ENCODE measurements at regions not wholly inside any gene's neighbourhood (a gene's known extent, or its start where the extent isn't known, plus 50 kb on each side); places are given as distances from the start of the nearest gene placed in this dataset.
"Not testable (repeated sequence)": the region's sequence is repeated elsewhere in the genome, so short reads cannot be mapped to it uniquely, and the experiment has no call there.

GRCh38 chr20:19112828-19113227 lies 99.6 kb upstream of the SLC24A3 start:
- FAIRE-seq (no peak), DNase-seq (ENCODE audit: low spot score) (no peak)

DNA sequence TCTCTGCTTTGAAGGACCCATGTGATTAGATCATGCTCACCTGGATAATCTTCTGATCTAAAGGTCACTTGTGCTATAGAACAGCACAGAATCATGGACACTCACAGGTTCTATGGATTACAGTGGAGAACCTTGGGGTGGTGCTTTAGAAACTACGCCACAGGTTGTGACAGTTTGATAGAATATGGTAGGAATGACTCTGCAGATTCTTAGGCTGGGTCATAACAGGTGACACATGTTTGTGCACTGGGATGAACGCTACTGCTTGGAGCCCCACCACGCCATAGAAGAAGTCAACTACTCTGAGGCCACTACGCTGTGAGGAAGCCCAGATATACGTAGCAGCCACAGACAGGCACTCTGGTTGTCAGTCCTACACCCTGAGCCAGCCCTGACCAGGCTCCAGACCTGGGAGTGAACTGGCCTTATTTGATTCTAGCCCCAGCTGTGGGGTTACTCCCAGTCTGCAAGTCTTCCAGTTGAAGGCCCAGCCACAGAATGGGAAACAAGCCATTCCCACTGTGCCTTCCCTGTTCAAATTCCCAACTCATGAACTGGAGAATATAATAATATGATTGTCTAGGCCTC lies 99.0 kb upstream of the SLC24A3 start:
- FAIRE-seq (no peak), DNase-seq (ENCODE audit: low spot score) (no peak)

- DNase-seq (ENCODE audit: low spot score) (no peak), FAIRE-seq (no peak)
Measured at GRCh38 chr20:19114410-19114809, 98.0 kb upstream of the SLC24A3 start.

DNA sequence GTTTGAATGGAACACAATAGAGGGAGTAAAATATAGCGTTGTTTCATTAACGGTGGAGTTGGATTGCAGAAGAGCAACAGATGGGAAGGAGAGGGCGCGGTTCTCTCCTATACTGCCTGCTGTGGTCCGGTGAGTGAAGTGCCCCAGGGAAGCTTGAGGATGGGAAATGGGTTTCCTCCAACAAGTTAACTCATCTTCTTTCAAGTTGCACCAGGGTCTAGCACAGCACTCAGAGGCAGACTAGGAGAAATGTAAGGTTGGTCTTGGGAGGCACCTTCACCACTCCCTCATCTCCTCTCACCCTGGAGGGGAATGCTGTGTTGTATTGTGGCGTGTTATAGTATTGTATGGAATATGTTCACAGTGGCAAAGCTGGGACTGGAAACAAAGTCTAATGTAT lies 96.9 kb upstream of the SLC24A3 start:
- DNase-seq (ENCODE audit: low spot score) (no peak), FAIRE-seq (no peak)

DNA sequence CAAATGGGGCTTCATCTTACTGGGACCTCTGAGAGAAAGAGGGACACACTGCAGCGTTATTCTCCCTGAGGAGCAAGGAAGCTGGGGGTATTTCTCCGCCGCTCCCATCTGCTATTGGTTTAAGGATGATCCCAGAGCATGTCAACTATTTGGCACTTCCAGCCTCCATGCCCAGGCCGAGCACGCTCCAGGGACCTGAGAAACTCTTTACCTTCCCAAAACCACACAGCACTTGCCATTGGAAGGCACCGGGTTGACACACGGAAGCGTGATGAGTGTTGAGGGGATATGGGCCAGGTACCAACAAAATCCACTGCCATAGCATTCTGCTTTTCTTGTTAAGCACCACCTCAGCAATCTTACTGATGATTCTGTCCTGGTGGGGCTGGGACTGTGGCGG lies 92.4 kb upstream of the SLC24A3 start:
- no peak for FAIRE-seq
- no peak for DNase-seq (ENCODE audit: low spot score)

GRCh38 chr20:19120569-19120968 lies 91.9 kb upstream of the SLC24A3 start:
- DNase-seq (ENCODE audit: low spot score) (no peak), FAIRE-seq (no peak)

- no peak for FAIRE-seq
- no peak for DNase-seq (ENCODE audit: low spot score)
Measured at GRCh38 chr20:19121463-19121862, 91.0 kb upstream of the SLC24A3 start.

DNA sequence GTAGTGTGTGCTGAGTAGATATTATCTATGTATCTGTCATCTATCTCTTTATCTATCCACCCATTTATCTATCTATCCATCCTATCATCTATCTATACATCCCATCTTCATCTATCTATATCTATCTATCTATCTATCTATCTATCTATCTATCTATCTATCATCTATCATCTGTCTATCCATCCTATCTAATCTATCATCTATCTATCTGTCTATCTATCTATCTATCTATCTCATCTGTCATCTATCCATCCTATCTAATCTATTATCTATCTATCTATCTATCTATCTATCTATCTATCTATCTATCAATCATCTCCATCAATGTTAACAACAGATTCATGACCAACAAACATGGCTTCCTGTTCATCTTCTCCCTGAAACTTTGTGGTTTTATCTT lies 90.5 kb upstream of the SLC24A3 start:
- FAIRE-seq = no peak
- DNase-seq (ENCODE audit: low spot score) = no peak

- no peak for FAIRE-seq
Measured at GRCh38 chr20:19122395-19122794, 90.0 kb upstream of the SLC24A3 start.

DNA sequence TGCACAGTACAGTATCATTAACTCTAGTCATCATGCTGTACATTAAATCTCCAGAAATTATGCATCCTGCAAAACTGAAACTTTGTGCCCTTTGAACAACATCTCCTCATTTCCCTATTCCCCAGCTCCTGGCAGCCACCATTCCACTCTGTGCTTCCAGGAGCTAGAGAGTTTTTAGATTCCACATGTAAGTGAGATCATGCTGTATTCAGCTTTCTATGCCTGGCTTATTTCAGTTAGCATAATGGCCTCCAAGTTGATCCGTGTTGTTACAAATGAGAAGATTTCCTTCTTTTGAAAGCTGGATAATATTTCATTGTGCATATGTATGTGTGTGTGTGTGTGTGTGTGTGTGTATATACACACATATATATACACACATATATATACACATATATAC lies 86.9 kb upstream of the SLC24A3 start:
- FAIRE-seq = no peak
- DNase-seq (ENCODE audit: low spot score) = no peak

More at GRCh38 chr20:19122395-19122794, 90.0 kb upstream of the SLC24A3 start:
- no peak for DNase-seq (ENCODE audit: low spot score)

GRCh38 chr20:19129306-19129705 lies 83.1 kb upstream of the SLC24A3 start:
- FAIRE-seq = no peak
- no peak for DNase-seq (ENCODE audit: low spot score)

- FAIRE-seq = no peak
- DNase-seq (ENCODE audit: low spot score) = no peak
Measured at GRCh38 chr20:19129976-19130612, 82.3 kb upstream of the SLC24A3 start.

- FAIRE-seq (no peak), DNase-seq (ENCODE audit: low spot score) (no peak)
Measured at GRCh38 chr20:19130613-19130984, 81.8 kb upstream of the SLC24A3 start.

DNA sequence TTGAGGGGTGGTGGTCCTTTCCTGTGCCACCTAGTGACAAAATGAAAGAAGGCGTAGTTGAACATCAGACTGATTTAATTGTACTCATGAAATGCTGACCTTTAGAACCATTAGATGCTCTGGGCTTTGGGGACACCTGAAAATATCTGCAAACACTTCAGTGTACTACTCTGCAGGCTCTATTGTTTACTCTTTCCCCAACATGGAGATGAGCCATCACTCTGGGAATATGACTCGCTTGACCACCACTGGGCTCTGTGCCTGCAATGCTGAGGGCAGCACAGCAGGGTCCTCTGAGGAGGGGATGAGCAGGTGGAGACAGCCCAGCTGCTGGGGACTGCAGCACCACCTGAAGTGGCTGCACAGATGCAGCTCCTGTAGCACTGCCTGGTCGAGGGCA lies 74.8 kb upstream of the SLC24A3 start:
- FAIRE-seq = no peak

GRCh38 chr20:19138758-19139157 lies 73.7 kb upstream of the SLC24A3 start:
- FAIRE-seq = no peak
- no peak for DNase-seq (ENCODE audit: low spot score)

More for the DNA sequence above, 74.8 kb upstream of the SLC24A3 start:
- no peak for DNase-seq (ENCODE audit: low spot score)

- FAIRE-seq; DNase-seq (ENCODE audit: low spot score): not testable (repeated sequence)
Measured at GRCh38 chr20:19139584-19139983, 72.9 kb upstream of the SLC24A3 start.

- DNase-seq (ENCODE audit: low spot score) (no peak), FAIRE-seq (no peak)
Measured at GRCh38 chr20:19141998-19142397, 70.4 kb upstream of the SLC24A3 start.

- FAIRE-seq = no peak
- DNase-seq (ENCODE audit: low spot score) = no peak
Measured at GRCh38 chr20:19143890-19144289, 68.6 kb upstream of the SLC24A3 start.

DNA sequence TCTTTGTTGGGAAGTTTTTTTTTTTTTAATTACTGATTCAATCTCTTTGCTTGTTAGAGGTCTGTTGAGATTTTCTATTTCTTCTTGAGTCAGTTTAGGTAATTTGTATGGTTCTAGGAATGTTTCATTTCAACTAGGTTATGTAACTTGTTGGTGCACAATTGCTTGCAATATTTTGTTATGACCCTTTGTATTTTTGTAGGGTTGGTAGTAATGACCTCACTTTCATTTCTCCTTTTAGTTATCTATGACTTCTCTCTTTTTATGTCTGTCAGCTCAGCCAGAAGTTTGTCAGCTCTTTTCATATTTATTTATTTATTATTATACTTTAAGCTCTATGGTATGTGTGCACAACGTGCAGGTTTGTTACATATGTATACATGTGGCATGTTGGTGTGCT lies 51.1 kb upstream of the SLC24A3 start:
- DNase-seq (ENCODE audit: low spot score) = no peak
- no peak for FAIRE-seq

Measured in urothelium cell line (cell line).